ENCODE measurements at regions not wholly inside any gene's neighbourhood (a gene's known extent, or its start where the extent isn't known, plus 50 kb on each side); places are given as distances from the start of the nearest gene placed in this dataset.

GRCh38 chr6:12403947-12404647 lies 113.9 kb downstream of the EDN1 start (continued):
- TF ChIP-seq, protein P1, sequence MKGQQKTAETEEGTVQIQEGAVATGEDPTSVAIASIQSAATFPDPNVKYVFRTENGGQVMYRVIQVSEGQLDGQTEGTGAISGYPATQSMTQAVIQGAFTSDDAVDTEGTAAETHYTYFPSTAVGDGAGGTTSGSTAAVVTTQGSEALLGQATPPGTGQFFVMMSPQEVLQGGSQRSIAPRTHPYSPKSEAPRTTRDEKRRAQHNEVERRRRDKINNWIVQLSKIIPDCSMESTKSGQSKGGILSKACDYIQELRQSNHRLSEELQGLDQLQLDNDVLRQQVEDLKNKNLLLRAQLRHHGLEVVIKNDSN (CRISPR knock-in tag; IDR thresholded peaks at IDR 0.05) = no peak
- TF ChIP-seq PRDM15 (CRISPR knock-in tag; IDR thresholded peaks at IDR 0.05) = no peak
- TF ChIP-seq ZNF423 (CRISPR knock-in tag; IDR thresholded peaks at IDR 0.05) = no peak
- TF ChIP-seq, protein P2, sequence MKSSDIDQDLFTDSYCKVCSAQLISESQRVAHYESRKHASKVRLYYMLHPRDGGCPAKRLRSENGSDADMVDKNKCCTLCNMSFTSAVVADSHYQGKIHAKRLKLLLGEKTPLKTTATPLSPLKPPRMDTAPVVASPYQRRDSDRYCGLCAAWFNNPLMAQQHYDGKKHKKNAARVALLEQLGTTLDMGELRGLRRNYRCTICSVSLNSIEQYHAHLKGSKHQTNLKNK (CRISPR knock-in tag; IDR thresholded peaks at IDR 0.05) = no peak
- no peak for TF ChIP-seq CREB1 (CRISPR knock-in tag; IDR thresholded peaks at IDR 0.05)
- TF ChIP-seq, protein P3, sequence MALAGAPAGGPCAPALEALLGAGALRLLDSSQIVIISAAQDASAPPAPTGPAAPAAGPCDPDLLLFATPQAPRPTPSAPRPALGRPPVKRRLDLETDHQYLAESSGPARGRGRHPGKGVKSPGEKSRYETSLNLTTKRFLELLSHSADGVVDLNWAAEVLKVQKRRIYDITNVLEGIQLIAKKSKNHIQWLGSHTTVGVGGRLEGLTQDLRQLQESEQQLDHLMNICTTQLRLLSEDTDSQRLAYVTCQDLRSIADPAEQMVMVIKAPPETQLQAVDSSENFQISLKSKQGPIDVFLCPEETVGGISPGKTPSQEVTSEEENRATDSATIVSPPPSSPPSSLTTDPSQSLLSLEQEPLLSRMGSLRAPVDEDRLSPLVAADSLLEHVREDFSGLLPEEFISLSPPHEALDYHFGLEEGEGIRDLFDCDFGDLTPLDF (CRISPR knock-in tag; IDR thresholded peaks at IDR 0.05) = no peak
- TF ChIP-seq HMGA2 (CRISPR knock-in tag; IDR thresholded peaks at IDR 0.05) = no peak
- no peak for TF ChIP-seq ZNF121 (CRISPR knock-in tag; IDR thresholded peaks at IDR 0.05)
- TF ChIP-seq, protein P4, sequence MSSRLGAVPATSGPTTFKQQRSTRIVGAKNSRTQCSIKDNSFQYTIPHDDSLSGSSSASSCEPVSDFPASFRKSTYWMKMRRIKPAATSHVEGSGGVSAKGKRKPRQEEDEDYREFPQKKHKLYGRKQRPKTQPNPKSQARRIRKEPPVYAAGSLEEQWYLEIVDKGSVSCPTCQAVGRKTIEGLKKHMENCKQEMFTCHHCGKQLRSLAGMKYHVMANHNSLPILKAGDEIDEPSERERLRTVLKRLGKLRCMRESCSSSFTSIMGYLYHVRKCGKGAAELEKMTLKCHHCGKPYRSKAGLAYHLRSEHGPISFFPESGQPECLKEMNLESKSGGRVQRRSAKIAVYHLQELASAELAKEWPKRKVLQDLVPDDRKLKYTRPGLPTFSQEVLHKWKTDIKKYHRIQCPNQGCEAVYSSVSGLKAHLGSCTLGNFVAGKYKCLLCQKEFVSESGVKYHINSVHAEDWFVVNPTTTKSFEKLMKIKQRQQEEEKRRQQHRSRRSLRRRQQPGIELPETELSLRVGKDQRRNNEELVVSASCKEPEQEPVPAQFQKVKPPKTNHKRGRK (CRISPR knock-in tag; IDR thresholded peaks at IDR 0.05; ENCODE audit: borderline replicate concordance) = no peak
- no peak for TF ChIP-seq SOX15 (CRISPR knock-in tag; IDR thresholded peaks at IDR 0.05)

GRCh38 chr6:12404651-12405050 lies 114.5 kb downstream of the EDN1 start:
- peaks cover 8% of the 10 kb centered on the region for H3K9me3 Mint-ChIP-seq
- no peak for TF ChIP-seq NR2C2 (CRISPR knock-in tag; IDR thresholded peaks at IDR 0.05)
- TF ChIP-seq PRRX2 (CRISPR knock-in tag; IDR thresholded peaks at IDR 0.05) = no peak
- no peak for TF ChIP-seq ZNF423 (CRISPR knock-in tag; IDR thresholded peaks at IDR 0.05)
- no peak for TF ChIP-seq CTCF (IDR thresholded peaks at IDR 0.05)
- ATAC-seq (no peak), DNase-seq (ENCODE audit: low spot score) (no peak)
- no peaks in the 10 kb centered on the region for H3K36me3 Mint-ChIP-seq
- no peaks in the 10 kb centered on the region for H3K27me3 Mint-ChIP-seq (ENCODE audit: low read depth)
- peaks cover 5% of the 10 kb centered on the region for H3K4me1 Mint-ChIP-seq
- H3K4me3 Mint-ChIP-seq = no peak overlapping the region
- POLR2A ChIA-PET = no interaction called here
- CTCF ChIA-PET = no interaction called here
- H3K27ac Mint-ChIP-seq = no peak overlapping the region

DNA sequence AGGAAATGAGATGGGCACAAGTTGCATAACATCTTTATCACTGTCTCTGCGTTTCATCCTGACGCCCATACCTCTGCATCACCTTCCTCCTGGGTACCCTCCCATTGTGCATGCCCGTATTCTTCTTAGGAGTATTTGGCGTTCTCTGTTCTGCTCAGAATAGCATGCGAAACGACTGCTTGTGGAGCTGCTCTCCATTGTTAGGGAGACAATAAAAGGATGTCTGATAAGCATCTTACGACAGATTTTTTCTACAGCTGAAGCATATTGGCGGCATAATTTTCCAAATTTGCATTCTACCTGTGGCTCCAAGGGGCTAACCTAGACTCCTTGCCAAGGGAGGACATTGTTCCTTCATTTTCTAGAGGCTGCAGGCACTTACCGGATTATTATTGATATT lies 118.6 kb downstream of the EDN1 start:
- ChIA-PET POLR2A (interaction anchor here (1.0 kb wide), 1 partner anchor 108 kb away, joined by 3 read pairs; no protein-coding TSS in a partner anchor), CTCF (no interaction called here)
- H3K9me3 Mint-ChIP-seq = peaks cover 8% of the 10 kb centered on the region
- no peak overlapping the region for H3K27ac Mint-ChIP-seq
- H3K36me3 Mint-ChIP-seq = no peaks in the 10 kb centered on the region
- ATAC-seq (no peak), DNase-seq (ENCODE audit: low spot score) (no peak)
- peaks cover 5% of the 10 kb centered on the region for H3K4me1 Mint-ChIP-seq
- H3K4me3 Mint-ChIP-seq = no peak overlapping the region
- no peaks in the 10 kb centered on the region for H3K27me3 Mint-ChIP-seq (ENCODE audit: low read depth)
- no peak for TF ChIP-seq GRHL2 (CRISPR knock-in tag; IDR thresholded peaks at IDR 0.05; ENCODE audit: insufficient replicate concordance, severe bottlenecking)
- TF ChIP-seq NFATC4 (CRISPR knock-in tag; IDR thresholded peaks at IDR 0.05) = no peak
- no peak for TF ChIP-seq KAT7 (CRISPR knock-in tag; IDR thresholded peaks at IDR 0.05; ENCODE audit: borderline replicate concordance)
- TF ChIP-seq ZBTB43 (CRISPR knock-in tag; IDR thresholded peaks at IDR 0.05) = no peak
- no peak for TF ChIP-seq ZNF423 (CRISPR knock-in tag; IDR thresholded peaks at IDR 0.05)
- TF ChIP-seq, protein P2 (CRISPR knock-in tag; IDR thresholded peaks at IDR 0.05) = no peak
- no peak for TF ChIP-seq ATF1 (CRISPR knock-in tag; IDR thresholded peaks at IDR 0.05)
- no peak for TF ChIP-seq GTF2I (CRISPR knock-in tag; conservative IDR thresholded peaks at IDR 0.05)
